Activated CD4-positive, alpha-beta T cell treated with anti-CD3 and anti-CD28 coated beads for 24 hours (primary cell): ENCODE measurements at regions not wholly inside any gene's neighbourhood (a gene's known extent, or its start where the extent isn't known, plus 50 kb on each side); places are given as distances from the start of the nearest gene placed in this dataset.
"Not testable (repeated sequence)": the region's sequence is repeated elsewhere in the genome, so short reads cannot be mapped to it uniquely, and the experiment has no call there.

Experiments used
- DNase-seq, 2 donors: peaks; one replicate each; pipeline ENCODE4 v3.0.0-alpha.2; 2020; ENCODE audit warnings: low read depth in 2 of 2

DNA sequence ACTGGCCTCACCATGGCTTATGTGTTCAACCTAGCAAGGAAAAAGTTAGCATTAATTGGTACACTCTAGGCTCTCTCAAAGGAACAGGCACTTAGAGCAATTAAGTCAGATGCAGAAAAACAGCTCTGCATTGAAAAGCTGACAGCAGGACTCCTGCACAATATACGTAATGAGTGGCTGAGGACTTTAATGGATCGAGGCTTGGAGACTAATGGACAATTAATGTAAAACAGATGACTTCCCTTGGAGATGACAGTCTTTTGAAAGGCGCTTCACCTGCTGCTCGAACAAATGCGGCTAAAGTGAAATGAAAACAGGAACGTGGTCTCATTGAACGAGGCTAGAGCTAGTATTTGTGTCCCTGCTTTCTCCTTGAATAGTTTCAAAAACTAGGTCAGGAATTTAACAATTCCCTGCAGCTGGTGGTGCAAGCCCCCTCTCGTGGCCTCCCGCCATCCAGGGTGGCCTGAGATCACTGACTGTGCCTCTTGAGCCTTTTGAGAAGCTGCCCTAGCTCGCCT is 137.1 kb downstream of the ELOVL4 start:
- no peak for DNase-seq

DNA sequence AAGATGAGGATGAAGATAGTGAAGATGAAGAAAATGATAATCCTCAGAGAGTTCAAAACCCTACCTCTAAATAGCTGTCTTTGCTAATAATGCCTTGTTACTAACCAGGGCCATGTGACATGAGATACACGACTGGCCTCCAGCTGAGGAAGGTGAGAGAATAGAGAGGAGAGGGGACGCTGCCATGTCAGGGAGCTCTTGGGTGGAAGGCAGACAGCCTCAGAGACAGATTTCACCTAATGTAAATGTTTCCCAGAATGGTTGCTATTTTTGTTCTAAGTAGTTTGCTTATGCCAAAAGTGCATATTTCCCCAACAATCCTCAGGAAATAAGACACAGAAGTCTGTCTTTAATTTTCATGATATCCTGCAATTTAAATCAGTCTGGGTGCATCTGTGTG is 138.4 kb downstream of the ELOVL4 start:
- DNase-seq: no peak

DNA sequence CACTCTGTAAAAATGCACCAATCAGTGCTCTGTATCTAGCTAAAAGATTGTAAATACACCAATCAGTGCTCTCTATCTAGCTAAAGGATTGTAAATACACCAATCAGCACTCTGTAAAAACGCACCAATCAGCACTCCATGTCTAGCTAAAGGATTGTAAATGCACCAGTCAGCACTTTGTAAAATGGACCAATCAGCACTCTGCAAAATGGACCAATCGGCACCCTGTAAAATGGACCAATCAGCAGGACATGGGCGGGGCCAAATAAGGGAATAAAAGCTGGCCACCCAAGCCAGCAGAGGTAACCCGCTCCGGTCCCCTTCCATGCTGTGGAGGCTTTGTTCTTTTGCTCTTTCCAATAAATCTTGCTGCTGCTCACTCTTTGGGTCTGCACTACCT is 140.7 kb downstream of the ELOVL4 start:
- not testable (repeated sequence) for DNase-seq

DNA sequence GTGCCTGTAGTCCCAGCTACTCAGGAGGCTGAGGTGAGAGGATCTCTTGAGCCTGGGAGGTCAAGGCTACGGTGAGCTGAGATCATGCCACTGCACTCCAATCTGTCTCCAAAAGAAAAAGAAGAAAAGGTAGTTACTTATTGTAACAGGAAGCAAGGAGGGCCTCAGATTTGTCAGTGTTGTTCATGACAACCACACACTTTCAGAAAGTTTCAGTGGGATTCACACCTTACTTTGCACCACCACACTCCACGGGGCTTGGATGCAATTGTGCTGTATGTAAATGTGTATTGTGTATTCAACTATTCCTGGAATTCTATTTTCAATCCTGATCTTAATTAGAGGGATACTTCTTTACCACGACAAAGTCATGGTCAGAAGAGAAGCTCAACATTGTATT is 142.6 kb downstream of the ELOVL4 start:
- DNase-seq: no peak

DNA sequence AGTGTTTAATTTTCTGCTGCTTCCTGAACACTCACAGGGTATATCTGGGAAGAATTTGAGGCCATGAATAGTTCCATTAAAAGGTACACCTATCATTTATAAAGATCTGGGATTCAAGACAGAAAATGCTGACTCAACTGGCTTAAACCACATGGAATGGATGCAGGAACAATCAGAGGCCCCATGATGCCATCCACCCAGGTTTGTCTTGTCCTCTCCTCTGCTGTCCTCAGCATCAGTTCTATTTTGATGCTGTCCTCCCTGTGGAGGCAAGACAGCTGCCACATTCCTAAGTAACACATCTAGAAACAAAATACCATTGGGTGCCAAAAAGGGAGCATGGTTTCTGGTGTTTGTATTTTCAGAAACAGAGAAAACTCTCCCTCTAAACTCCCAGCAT is 143.4 kb downstream of the ELOVL4 start:
- DNase-seq: no peak

DNA sequence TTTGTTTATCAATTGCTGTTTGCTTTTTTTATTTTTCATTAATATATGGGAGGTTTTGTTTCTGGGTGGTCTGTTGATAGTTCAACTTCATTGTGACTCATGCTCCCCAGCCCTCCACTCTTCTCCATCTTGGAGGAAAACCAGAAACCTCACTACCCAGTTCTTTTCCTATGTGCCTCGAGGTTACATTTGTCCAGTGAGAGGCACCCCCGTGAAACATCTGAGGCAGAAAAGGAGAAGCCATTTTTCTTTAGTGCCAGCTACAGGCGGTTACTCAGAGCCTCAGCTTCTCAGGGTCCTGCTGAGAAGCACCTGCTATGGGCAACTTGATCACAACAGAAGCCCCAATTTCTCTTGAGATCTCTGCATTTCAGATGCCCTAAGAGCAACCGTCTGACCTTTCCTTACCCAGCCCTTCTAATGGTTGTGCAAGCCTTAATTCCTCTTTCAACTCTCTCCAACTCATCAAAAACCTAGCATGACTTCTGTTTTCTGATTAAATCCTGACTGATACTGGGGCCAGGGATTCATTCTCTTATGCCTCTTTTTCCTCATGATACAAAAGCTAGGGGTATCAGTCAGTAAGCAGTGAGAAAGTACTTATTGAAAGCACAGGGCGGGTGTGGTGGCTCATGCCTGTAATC is 144.6 kb downstream of the ELOVL4 start:
- DNase-seq: no peak

DNA sequence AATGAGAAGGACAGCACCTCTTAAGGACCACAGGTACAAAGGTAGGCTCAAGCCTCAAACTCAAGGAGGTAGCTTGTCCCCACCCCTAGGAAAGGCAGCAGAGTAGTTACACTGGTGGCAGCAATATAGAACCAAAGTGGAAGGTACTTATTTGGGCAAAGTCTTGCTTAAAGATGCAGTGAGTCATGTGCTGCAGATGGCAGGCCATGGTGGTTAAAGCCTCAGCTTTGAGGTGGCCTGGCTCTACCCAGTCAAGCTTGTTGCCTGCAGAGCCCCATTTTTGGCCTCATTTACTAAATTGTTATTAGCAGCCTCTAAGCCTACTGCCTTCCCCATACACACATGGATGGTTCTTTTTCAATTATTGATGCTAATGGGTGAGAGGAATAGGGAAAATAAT is 146.0 kb downstream of the ELOVL4 start:
- DNase-seq: no peak

DNA sequence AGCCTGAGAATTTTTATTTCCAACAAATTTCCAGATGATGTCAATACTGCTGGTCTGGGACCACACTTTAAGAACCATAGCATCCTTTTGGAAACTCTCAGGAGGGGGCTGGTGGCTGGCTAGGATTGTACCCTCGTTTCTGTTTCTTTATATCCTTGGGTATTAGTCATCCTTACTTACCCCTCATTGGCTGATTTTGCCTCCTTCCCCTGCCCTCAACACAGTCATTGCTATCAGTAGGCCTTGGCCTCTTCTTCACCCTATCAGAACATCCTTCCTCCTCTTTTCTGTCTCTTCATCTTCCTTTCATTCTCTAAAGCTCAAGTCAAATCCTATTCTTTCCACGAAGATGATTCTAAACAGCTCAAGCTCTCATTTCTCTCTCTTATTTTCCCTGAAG is 148.5 kb downstream of the ELOVL4 start:
- DNase-seq: no peak

DNA sequence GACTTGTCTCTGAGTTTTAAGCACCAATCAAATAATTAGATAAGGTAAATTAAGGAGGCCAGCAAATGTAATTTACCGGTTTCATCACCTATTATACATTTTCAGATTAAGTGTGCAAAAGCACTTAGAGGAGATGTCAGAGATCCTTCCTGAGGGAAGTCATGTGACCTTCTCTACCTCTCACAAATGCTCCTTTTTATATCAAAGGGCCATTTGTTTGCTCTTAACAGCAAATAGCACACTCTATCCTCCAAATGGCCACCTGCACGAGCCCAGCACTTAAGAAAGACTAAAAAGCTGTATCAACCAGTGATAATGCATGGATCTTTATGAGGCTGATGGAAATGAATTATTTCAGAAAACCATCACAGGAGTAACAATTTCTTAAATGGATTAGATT is 149.4 kb downstream of the ELOVL4 start:
- no peak for DNase-seq

DNA sequence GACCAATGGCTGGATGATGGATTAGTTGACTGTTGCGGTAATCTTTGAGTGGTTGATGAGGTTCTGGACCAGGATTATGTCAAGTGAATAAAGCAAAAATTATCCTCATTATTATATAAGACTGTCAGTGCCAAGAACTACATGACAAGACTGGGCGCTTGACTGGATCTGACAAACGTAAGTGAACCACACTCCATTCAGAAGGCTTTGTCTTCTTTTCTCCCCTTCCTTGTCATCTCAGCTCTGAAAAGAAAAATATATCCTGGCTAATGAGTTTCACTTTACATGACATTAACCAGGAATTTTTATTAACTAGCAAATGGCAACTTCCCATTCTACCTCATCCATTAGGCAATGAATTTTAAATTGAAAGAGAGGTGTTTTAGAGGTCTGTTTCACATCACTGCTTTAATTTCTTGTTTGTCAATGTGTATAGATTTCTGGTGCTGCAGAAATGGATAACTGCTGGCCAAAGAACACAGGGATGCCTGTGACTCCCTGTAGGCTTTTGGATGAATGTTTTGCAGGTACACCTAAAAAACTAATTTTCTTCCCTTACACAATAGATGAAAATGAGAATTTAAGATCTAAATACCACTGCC is 150.1 kb downstream of the ELOVL4 start:
- no peak for DNase-seq

DNA sequence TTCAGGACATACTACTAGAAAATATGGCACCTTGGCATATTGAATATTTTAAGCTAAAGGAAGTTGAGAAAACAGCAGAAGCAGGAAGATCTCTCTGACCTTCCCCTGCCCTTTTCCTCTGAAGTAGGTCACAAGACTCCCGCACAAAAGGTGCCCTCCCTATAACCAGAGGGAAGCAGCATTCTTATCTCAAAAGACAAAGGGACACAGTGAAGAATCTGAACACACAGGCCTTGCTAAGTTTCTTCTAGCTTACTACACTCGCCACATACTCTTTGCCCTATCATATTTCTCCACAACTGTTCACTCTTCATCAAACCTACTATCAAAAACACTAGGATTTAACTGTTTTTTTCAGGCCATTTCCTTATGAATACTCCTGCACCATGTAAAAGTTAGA is 151.2 kb downstream of the ELOVL4 start:
- no peak for DNase-seq

DNA sequence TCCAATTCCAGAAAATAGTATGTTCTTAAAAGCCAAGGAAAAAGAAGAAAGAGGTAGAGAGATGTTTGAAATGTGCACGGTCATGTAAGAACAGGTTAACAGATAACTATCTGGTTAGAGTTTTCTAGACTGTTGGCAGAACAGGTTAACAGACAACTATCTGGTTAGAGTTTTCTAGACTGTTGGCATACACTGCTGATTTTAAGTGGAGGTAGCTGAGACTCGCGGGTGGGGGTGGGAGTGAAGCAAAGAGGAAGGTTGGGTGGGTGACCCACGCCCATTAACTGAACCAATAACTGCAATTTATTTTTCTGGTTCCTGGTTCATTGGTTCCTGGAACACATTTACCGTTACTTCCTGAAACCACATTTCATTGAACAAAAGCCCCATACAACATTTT is 157.5 kb downstream of the ELOVL4 start:
- DNase-seq: no peak

DNA sequence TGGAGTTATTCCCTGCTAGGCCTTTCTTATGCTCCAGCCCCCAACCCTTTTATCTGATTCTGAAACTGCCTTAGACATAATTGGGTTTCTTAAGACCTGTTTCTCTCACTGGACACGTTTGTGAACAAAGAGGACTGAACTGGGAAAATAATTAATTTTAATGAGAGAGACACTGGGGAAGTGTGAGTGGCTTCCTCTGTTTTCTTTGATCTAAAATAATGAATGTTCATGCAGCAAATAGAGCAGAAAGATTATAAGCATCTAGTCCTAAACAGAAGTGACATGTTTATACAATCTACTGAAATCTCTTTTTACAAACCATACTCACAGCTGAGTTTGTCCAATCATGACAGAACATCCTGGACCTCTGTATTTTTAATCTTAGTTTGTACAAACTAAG is 157.6 kb downstream of the SH3BGRL2 start:
- no peak for DNase-seq

DNA sequence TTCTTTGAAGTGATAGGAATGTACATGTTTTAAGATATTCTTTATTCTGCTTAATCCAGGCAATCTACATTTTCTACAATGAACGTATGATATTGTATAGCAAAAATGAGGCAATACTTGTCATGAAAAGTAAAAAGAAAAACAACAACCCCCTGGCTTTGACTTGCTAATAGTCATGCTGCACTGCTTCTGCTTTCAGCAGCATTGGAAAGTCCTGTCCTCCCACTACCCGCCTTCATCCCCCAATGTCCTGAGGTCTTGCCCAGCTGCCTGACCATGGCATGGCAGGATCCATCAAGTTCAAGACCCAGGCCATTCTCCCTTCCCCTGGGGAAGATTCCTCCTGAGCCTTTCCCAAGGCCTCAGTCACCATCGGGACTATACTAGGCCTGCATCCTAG is 156.5 kb downstream of the SH3BGRL2 start:
- no peak for DNase-seq

DNA sequence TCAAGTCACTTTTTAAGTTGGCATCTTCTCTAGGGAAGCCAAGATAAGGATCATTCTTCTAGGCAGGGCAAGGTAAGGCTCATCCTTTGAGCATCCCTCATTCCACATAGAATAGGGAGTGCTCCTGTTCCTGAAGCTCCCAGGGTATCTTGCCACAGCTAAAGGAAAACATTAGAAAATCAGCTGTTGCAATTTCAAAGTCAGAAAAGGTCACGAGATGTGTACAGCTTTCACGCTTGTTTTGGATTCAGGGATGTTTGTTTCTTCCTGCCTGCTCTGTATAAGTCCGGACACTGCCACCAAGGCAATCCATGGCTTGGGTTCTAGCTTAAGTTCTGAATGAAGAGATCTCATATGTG is 153.2 kb downstream of the SH3BGRL2 start:
- DNase-seq: no peak

DNA sequence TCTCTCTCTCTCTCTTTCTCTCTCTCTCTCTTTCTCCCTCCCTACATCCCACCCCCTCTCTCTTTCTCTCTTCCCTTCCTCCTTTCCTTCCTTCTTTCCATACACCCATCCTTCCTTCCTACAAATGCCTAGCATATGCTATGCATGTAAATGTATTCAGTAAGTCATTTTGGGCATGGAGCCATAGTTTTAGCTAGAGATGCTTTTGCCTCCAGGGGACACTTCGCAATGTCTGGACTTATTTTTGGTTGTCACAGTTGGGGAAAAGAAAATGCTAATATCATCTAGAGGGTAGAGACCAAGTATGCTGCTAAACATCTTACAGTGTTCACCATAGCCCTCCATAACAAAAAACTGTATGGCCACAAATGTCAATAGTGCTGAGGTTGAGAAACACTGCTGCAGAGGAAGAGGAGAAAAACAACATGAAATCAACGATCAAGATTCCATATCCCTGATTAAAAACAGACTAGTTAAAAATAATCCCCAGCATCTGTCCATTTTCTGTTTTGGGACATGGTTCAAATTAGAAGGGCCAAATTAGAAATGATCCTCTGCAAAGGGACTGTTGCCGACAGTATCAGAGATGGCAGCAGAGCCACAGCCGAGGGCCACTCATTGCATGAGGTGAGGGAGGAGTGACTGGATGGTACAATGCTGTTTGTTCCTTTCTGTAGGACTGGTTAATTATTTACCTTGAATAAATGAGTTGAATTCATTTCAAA is 152.7 kb downstream of the SH3BGRL2 start:
- no peak for DNase-seq

DNA sequence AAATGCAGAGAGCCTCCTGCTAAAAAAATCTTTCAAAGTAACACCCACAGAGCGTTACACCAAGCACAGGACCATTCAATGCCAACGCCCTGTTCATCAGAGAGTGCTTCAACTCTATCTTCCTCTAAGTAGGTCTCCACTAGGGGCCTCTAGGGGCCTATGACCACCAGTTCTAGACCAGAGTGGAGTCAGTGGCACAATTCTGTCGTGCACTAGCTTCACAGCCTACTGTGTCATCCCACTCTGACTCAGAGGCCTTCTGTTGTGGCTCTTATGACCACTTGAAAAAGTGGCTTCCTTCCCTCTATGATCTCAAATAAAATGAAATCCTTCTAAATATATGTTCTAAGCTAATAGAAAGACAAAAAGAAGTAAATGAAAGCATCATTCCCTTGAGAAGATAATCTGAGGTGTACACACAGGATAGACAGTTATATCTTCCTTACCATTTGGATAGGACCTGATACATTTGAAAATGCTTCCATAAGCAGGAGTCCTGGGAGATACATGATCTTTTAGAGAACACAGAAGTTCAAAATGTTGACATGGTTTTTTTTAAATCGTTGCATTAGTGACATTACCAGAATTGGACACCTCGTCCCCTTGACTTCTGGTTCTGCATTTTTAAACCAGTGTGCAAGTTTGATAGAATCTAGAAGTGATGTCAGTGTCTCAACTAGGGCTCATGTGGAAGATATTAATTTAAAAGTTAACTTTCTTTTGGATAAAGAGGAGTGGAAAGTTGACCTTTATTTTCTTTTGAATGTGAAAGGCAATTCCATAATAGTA is 151.9 kb downstream of the SH3BGRL2 start:
- DNase-seq: no peak

DNA sequence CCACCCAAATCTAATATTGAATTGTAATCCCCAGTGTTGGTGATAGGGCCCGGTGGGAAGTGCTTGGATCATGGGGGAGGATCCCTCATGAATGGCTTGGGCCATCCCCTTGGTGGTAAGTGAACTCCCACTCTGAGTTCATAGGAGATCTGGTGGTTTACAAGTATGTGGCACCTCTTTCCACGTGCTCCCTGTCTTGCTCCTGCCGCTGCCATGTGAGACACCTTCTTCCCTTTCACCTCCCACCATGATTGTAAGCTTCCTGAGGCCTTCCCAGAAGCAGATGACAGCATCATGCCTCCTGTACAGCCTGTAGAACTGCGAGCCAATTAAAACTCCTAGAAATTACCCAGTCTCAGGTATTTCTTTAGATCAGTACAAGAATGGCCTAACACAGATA is 150.8 kb downstream of the SH3BGRL2 start:
- DNase-seq: no peak

DNA sequence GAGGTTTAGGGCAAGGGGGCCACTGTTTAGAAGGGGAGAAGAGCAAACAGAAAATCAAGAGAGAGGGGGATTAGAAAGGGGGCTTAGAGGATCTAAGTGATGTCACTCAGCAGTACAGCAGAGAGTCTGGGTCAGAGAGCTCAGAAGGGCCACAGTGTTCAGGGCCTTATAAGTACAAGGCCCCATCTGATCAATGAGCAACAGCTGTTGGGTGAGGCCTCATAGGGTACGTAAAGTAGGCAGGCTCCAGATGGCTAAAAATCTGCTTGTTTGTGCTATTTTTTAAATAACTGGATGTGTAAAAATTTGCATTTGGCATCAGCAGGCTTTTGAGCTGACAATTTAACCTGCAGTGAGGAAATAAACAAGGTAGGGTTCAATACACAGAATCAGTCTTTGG is 149.8 kb downstream of the SH3BGRL2 start:
- no peak for DNase-seq

DNA sequence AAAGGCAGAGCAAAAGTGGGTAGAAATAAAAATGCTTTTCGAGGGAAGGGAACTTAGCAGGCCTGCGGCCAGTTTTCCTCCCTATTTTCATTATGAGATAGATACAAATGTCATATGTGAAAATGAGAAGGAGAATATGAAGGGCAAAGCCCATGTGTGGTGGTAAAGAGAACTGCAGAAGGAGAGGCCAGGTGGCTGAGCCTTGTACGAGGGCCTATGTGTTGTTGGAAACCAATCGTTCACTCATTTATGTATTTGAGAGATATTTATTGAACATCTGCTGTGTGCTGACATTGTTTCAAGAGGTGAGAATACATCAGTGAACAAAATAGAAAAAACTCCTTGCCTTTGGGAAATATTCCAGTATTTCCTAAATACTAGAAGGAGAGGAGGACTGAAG is 147.7 kb downstream of the SH3BGRL2 start:
- DNase-seq: no peak

DNA sequence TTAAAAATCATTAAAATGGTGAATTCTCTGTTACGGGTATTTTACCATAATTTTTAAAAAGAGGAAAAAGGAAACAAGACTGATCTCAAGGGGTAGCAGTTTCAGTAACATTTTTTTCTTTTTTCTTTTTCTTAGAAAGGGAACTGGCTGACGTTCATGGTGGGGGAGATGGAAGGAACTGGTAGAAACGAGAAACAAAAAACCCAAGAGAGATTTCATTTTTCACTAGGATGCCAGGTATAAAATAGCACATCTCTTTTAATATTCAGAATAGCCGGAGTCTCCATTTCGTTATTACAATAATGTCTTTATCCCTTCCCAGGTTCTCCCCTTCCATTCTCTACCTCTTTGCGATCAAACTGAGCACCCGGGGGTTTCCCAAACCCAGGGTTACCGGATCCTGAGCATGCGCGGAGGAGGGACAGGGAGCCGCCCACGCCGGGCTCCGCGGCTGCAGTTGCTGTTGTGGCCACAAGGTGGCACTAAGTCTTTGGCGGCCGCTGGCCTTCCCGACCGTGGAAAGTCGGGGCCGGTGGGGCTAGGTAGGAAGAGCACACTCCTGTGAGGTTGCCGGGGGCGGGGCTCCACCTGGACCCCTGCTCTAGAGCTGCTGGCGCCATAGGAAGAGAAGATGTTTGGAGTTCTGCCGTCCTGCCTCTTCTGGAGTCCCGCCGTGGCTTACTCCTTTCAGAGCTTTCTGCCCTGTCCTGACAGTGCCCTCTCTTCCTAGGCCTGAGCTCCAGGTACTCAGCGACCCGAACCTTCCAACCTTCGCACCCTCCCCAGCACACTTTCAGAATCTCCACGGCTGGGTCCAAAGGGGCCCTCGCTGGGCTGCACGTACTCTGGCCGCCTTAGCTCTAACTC is 146.8 kb downstream of the SH3BGRL2 start:
- DNase-seq: peak; percentile 80 to 87
